ENCODE measurements at regions not wholly inside any gene's neighbourhood (a gene's known extent, or its start where the extent isn't known, plus 50 kb on each side); places are given as distances from the start of the nearest gene placed in this dataset.
"Not testable (repeated sequence)": the region's sequence is repeated elsewhere in the genome, so short reads cannot be mapped to it uniquely, and the experiment has no call there.

DNA sequence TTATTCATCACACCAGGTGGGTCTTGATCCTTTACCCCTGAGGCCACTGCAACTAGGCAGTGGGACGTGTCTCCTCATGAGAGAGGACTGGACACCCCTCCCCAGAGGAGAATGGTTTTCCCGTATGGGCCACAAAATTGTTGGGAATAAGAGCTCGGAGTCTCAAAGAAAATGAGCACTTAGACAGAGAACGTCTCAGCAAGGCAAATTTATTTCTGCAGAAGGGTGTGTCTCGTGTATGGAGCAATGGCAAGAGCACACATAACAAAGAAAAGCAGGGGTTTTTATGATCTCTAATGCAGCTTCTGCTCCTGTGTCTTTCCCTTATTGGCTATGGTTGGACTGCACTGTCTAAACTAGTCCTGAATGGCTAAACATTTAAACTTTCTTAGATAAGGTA lies 803.5 kb downstream of the PLOD2 start:
- DNase-seq, result no peak

DNA sequence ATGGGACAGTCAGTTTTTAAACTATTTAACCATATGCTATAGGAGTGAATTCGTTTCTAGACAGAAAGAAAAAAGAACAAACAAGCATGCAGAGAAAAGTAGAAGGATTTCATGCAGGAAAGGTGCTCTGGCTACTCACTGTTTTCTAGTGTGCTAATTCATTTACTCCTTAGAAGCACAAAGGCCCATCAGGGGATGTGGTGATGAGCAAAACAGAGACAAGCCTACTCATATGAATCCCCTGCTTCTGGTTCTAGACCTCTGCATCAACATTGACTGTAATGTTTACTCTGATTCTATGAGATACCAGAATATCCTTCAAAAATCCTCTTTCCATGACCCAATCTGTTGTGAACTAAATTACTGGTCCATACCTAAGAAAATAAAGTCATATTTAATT lies 801.9 kb downstream of the PLOD2 start:
- DNase-seq, result peak; percentile 1

DNA sequence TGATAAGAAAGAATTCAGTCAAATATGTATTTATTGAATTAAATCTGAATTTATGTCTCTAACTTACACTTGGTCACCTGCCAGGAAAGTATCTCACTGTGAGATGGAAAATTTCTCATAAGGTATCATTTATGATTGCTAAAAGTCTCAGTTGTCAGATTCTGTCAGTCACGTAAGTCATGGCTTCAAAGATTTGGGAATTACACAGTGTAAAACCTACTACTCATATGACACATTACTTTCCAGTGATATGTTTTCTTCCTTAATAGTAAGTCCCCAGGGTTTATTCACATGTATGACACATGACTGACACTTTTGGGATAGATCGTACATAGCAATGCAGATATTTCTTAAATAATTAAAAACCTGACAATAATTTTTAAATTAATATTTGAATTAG lies 792.2 kb downstream of the PLOD2 start:
- no peak for DNase-seq

DNA sequence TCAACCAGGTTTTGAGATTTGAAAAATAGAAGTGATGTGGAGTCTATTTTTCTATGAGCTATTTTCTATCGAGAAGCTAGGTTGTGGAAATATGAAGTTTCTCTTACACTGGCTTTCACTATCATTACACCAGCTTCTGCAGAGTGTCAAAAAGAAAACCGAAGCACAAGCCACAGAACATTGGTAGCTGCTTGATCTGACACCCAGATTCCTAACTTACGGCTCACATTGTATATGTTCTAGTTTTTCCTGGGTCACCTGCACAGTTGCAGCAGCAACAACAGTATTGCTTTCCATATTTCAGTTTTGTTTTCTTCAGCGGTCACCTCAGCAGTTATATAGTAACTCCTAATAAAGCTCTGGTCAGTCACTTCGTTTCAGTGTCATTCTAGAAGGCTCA lies 790.1 kb downstream of the PLOD2 start:
- DNase-seq, result no peak

DNA sequence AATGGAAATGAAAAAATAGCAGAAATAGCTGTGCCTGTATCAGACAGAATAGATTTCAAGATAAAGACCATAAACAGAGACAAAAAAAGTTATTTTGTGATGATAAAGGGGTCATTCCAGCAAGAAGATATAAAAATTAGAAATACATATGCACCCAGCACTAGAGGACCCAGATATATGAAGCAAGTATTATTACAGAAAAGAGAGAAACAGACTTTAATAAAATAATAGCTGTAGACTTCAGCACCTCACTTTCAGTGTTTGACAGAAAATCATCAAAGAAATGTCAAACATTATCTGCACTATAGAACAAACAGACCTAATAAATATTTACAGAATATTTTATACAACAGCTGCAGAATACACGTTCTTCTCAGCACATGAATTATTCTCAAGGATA lies 783.7 kb downstream of the PLOD2 start:
- no peak for DNase-seq

DNA sequence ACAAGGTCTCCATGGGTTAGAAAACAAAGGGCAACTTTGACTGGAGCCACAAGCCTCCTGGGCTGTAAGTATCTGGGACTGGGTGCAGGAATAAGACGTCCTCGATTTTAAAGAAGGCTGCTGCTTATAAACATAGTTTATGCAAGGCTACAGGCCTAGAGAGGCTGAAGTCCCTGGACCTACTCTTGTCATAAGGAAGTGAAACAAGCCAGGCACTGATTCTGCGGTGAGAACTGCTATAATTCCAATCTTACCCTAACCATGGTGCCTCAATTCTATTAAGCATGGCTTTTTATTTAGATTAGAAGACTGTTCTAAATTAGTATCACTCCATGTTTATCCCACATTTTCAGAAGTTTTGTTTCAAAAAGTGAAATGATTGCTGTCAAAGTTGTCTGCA lies 777.6 kb downstream of the PLOD2 start:
- DNase-seq, result no peak

DNA sequence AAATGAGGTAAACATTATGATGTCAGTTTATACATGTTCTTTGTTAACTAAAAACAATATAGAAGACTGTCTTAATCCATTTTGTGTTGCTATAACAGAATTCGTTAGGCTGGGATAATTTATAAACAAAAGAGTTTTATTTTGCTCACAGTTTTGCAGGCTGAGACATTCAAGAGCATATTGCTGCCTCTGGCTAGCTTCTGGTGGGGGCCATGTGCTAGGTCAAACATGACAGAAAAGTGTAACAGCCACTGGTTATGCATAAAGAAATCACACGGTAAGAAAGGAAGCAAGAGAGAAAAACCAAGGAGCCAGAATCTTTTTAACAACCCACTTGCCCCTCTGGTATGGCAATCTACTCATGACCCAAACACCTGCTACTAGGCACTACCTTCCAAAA lies 776.7 kb downstream of the PLOD2 start:
- no peak for DNase-seq

DNA sequence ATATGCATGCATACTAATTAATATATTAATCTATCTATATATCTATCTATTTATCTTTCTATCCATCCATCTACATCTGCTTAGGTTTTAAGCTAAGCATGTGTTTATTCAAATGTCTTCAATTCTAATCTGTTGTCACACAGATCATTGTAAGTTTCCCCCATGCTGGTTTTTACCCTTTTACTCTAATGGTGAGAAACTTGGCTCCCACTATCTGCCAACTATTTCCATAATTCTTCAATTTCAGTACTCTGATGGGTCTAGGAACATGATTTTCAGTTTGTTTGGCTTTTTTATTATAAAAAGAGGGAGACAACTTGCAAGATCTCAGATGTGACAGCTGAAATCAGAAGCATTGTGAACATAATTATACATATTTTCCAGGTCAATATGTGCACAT lies 773.8 kb downstream of the PLOD2 start:
- no peak for DNase-seq

DNA sequence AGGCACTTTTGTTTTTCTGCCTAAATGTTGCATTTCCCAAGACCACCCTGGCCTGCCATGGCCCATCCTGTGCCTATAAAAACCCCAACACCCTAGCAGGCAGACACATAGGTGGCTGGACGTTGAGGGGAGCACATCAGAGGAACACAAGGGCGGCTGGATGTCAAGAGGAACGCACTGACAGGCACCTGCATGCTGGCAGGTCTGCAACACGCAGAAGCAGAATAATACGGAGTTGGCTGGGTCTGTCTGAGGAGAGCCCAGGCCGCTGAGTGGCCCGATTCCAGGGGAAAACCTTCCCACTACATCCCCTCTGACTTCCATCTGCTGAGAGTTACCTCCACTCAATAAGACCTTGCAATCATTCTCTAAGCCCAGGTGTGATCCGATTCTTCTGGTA lies 765.6 kb downstream of the PLOD2 start:
- DNase-seq, result no peak

DNA sequence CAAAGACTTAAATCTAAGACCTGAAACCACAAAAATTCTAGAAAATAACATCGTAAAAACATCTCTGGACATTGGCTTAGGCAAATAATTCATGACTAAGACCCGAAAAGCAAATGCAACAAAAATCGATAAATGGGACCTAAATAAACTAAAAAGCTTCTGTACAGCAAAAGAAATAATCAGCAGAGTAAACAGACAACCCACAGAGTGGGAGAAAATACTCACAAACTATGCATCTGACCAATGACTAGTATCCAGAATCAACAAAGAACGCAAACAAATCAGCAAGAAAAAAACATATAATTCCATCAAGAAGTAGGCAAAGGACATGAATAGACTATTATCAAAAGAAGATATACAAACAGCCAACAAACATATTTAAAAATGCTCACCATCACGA lies 749.4 kb downstream of the PLOD2 start:
- DNase-seq, result no peak

DNA sequence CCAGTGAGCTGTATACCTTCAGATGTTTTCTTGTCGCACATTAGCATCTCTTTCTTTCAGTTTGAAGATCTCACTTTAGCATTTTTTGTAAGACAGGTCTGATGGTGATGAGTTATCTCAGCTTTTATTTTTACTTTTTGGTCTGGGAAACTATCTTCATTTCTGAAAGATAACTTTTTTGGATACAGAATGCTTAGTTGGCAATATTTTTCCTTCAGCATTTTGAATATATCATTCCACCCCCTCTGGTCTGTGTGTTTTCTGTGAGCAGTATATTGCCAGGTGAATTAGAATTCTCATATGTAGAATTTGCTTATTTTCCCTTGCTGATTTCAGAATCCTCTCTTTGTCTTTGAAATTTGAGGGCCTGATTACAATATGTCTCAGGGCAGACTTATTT lies 743.3 kb downstream of the PLOD2 start:
- DNase-seq, result no peak

DNA sequence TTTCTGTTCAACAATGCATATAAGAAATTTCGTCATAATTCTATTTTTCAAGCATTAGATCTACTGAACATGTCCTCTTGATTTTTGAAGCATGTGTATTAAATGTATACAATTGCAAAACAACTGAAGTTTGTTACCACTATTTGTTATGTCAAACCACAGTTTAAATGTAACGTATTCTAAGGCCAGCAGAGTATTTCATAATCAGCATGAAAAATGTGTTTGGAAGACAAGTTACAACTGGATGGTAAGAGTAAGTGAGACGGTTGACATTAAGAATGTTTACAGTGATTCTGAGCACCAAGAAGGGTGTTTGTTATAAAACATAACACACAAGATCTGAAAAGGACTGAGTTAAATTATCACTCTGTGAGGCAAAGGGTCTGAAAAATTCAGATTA lies 738.4 kb downstream of the PLOD2 start:
- no peak for DNase-seq

DNA sequence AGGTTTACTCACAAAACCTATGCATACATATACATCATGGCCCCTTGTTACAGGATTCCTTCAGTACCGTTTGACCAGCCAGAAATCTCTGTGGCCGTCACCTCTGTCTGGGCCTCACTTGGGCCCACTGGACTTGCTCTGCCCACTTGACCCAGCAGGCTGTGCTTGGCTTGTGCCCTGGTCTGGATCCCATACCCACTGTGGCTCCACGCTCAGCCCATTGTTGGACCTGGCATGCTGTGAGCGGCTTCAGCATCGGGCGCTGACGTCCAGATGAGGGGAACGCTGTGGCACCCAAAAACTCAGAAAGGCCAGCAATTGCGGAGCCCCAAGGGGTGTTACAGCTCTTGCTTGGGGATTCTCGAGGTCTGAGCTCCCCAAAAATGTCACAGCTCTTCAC lies 733.6 kb downstream of the PLOD2 start:
- DNase-seq, result no peak

DNA sequence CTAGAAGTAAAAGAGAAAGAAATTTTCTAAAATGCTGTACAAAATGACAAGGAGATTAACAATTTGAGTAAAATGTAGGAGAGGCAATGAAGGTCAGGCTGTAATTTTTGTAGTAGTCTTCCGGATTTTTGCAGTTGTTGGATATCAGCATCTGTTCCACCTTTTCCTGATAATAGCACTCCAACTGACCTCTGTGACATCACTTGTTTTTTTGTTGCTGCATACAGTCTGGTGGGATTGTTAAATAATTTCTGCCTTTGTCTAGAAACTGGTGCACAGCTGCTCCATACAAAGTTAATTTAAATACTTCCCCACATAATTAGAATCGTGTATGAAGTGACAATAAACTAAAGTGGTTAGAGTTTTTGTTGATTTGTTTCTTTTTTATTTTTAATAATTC lies 731.4 kb downstream of the PLOD2 start:
- DNase-seq, result no peak

DNA sequence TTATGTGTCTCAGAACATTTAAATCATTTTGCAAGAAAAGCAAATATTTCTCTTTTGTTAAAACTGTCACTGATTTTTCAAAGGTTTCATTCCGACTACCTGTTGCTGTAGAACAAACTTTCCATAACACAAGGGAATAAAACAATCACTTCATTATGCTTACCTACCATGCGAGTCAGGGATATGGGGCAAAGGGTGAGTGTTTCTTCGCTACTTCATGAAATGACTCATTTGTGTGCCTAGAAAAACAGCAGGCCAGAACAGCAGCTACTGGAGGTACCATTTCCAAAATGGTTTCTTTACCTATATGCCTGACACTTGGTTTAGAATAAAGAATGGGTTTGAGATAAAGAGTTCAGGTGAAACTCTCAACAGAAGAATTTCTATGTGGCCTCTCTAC lies 712.5 kb downstream of the PLOD2 start:
- DNase-seq, result no peak

DNA sequence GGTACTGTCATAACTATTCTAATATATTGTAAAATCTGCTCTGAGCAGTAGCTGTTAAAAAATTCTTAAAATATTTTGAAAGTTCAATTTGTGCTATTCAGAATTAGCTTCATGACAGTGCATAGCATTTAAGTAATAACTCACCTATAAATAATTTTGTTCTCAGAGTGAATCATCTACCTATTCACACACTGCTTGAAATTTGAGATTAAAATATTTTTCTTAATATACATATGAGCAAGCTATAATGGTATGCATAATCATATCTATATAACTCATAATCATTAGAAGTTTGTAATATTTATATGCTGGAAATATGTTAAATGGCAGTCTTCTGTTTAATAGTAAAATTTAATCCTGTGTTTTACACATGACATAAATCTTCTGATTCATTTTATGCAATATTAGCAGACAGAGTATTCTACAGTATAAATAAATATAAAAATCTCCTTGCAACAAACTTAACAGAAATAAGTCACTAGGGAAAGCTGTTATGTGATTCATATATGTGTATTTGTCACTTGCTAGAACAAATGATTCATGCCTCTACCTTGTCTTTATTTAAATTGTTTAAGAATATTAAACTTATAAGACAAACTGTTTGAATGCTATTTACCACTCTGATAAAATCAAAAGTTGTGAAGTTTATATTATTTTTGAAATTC lies 710.8 kb downstream of the PLOD2 start:
- DNase-seq, result no peak

DNA sequence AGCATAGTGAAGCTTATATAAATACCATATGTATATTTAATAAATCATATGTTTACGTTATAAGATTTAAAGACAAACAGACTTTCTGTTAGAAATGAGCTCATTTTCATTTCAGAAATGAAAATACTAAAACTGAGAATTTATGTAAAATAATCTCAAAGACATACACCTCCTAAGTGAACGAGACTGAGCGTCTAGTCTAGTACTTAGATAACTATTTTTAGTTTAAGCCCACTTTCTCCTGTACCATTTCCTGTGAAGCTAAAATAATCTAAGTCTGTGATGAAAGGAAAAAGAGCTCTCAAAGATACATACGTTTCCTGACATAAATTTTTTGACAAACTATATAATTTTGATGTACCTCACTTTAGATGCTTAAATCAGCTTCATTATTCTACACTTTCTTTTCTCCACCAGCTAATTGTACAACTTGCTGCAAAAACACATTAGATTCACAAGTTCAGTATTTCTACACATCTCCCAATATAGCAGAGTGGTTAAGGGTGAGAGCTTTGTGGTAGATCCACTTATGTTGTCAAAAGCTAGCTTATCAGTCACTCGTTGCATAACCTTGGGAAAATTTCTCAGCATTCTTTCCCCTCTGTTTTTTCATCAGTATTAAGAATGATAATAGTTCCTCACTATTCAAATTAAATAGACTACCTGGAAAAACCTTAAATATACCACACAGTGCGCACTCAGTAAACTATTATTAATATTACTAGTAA lies 703.0 kb downstream of the PLOD2 start:
- DNase-seq, result no peak

DNA sequence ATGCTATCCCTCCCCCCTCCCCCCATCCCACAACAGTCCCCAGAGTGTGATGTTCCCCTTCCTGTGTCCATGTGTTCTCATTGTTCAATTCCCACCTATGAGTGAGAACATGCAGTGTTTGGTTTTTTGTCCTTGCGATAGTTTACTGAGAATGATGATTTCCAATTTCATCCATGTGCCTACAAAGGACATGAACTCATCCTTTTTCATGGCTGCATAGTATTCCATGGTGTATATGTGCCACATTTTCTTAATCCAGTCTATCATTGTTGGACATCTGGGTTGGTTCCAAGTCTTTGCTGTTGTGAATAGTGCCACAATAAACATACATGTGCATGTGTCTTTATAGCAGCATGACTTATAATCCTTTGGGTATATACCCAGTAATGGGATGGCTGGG lies 701.3 kb downstream of the PLOD2 start:
- not testable (repeated sequence) for DNase-seq

DNA sequence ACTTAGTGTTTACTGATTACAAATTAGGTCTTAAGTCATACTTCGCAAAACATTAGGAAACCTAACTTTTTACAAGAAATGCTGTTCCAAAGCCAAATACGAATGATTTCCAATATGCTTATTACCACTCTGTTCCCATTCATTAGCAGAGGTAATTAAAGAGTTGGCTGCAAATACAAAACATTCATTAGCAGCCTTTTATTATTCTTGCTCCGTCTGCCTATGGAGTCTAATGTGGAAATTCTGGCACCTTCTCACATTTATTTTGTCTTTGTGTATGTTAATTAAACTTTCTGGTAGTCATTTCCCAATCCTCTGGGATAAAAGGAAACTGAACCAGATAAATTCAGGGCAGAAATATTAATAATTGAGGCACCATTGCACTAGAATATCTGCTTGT lies 689.0 kb downstream of the PLOD2 start:
- DNase-seq, result no peak

DNA sequence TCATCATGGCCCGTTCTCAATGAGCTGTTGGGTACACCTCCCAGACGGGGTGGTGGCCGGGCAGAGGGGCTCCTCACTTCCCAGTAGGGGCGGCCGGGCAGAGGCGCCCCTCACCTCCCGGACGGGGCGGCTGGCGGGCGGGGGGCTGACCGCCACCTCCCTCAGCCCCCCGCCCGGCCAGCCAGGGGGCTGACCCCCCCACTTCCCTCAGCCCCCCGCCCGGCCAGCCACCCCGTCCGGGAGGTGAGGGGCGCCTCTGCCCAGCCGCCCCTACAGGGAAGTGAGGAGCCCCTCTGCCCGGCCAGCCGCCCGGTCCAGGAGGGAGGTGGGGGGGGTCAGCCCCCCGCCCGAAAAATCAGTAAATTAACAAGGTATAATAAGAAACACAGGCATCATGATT lies 678.2 kb downstream of the PLOD2 start:
- DNase-seq, result not testable (repeated sequence)

DNA sequence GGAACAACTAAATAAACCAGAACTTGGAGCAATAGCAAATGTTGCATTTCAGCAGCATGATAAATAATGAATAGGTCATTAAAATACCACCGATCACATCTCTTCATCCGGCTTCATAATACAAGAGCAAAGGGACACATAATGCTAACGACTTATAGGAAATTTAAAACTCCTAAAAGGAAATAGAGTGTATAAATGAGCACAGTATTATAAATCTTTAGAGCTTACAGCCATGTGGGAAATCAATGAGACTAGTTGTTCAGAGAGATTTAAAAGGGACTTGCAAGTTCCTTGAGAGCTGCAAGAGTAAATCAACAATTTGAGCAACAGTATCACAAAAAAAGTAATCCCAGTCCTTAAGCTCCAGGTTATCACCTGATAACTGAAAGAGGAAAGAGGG lies 677.0 kb downstream of the PLOD2 start:
- DNase-seq, result no peak

DNA sequence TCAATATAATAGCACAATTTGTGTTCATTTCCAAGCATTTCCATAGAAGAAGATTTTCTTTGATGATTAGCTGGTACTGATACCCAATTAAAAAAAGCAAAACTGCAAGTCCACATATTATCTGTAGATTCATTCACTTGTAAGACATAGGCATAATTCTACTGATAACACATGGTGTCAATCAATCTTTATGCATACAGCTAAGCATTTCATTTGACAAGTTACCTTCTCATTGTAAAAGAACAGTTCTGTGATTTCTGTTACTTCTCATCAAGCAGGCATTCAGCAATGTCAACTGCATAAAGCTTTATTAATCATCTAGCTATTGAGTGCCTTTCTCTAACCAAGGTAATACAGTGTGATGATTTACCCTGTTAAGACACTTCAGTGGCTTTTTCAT lies 672.0 kb downstream of the PLOD2 start:
- DNase-seq, result no peak

DNA sequence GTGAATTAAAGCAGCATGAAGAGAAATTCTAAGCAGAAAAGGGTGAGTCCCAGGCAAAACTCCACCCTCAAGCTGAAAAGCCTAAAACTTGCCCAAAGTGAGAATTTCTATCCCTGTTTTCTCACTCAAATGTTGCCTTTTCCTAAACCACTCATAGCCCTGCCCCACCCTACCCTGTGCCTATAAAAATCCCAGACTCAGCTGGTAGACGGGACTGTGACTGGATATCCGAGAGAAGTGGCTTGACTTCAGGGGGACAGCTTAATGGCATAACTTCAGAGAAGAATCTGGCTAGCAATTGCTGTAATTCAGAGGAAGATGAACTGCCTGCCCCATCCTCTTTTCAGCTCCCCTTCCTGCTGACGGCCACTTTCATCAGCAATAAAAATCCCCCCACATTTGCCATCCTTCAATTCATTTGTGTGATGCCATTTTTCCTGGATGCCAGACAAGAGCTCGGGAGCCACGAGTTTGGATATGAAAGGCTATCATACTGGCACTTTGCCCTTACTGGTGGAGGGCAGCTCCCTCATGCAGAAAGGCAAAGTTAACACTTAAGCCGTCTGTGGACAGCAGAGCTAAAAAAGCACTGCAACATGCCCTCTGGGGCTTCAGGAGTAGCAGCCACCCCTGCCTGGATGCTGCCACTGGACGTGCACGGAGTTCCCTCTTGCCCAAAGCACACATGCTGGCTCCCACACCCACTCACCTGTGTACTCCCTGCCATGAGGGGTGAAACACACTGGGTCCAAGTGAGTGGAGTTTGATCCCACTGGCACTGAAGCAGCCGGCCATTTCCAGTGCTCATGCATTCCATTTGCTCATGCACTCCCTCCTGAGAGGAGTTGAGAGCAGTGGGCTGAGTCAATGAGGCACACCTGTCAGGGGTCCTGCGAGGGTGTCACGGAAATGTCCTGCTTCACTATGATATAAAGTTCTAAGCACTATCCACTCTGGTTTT lies 670.6 kb downstream of the PLOD2 start:
- no peak for DNase-seq

DNA sequence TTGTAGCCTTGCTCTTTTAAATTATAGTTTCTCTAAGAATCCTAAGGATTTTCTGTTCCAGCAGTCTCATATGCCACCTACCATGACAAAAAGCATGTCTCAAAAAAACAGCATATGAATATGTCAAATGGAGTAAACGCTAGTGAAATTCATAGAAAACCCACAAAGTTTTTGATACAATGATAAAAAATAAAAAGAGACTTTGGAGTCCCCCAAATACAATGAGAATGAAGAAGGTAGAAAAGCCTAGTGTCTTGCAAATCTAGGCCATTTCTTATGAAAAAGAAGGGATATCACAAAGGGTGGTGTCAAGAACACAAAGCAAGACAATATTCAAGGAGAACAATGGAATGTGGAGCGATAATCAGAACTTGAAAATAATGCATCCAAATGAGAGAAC lies 668.5 kb downstream of the PLOD2 start:
- no peak for DNase-seq

Data from activated CD4-positive, alpha-beta T cell treated with anti-CD3 and anti-CD28 coated beads, Interleukin-2, Interleukin-6, amounts not matched to agents 100 ng/mL and 50 ng/mL, durations not matched to agents 16 hours and 8 hours (primary cell).